DOHH2 (cell line): ENCODE measurements at regions not wholly inside any gene's neighbourhood (a gene's known extent, or its start where the extent isn't known, plus 50 kb on each side); places are given as distances from the start of the nearest gene placed in this dataset.

Experiments used
- EZH2phosphoT487 ChIP-seq: fragments of 200-600 bp; sonication (generic); IDR thresholded peaks from 2 replicates; pipeline ENCODE4 v1.6.1; 2017; ENCODE audit warnings: borderline replicate concordance, mild to moderate bottlenecking, antibody characterized with exemption, low read length, moderate library complexity, mixed read lengths
- TF ChIP-seq, protein P1 (sequence below): fragments of 200-600 bp; sonication (generic); IDR thresholded peaks from one replicate; pipeline ENCODE4 v1.5.1; 2014; ENCODE audit warnings: antibody characterized with exemption, mild to moderate bottlenecking, low read depth, low read length; ENCODE audit not compliant: poor library complexity, severe bottlenecking

DNA sequence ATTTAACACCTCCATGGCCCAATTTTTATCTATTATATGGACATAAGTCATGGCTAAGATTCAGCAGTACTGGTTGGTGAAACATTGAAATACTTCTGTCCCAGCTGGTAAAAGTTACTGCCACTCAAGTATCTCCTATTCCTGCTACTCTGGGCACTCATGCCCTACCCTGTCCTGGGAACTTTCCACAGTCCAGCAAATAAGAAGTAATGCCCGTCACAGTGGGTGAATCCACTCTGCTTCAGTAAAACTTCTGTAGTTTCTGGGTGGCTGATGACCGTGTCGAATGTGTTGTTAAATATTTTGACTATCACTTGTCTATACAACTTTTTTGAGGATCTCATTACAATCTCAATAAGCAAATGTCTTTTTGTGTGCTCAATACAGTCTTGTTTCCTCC is 209.3 kb upstream of the IGF1 start:
- TF ChIP-seq, protein P1, sequence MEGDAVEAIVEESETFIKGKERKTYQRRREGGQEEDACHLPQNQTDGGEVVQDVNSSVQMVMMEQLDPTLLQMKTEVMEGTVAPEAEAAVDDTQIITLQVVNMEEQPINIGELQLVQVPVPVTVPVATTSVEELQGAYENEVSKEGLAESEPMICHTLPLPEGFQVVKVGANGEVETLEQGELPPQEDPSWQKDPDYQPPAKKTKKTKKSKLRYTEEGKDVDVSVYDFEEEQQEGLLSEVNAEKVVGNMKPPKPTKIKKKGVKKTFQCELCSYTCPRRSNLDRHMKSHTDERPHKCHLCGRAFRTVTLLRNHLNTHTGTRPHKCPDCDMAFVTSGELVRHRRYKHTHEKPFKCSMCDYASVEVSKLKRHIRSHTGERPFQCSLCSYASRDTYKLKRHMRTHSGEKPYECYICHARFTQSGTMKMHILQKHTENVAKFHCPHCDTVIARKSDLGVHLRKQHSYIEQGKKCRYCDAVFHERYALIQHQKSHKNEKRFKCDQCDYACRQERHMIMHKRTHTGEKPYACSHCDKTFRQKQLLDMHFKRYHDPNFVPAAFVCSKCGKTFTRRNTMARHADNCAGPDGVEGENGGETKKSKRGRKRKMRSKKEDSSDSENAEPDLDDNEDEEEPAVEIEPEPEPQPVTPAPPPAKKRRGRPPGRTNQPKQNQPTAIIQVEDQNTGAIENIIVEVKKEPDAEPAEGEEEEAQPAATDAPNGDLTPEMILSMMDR: no peak
- TF ChIP-seq EZH2phosphoT487: no peak
